Tibial nerve (tissue), 4 donors: ENCODE measurements at regions not wholly inside any gene's neighbourhood (a gene's known extent, or its start where the extent isn't known, plus 50 kb on each side); places are given as distances from the start of the nearest gene placed in this dataset.

Experiments used
- CTCF ChIP-seq, 5 experiments: fragments of 200-600 bp in 3 of 5; fragments of 450-650 bp in 2 of 5; sonication (generic) in 3 of 5; IDR thresholded peaks; one replicate each; pipeline ENCODE4 v1.5.1; 2016 to 2019; ENCODE audit warnings: antibody characterized with exemption in 5 of 5, mild to moderate bottlenecking in 3 of 5, moderate library complexity in 2 of 5
- EP300 ChIP-seq, 2 donors: sonication (generic); formaldehyde crosslinking; IDR thresholded peaks; one replicate each; pipeline ENCODE4 v1.6.1; 2017; ENCODE audit warnings: antibody characterized with exemption in 2 of 2, mild to moderate bottlenecking in 1 of 2

DNA sequence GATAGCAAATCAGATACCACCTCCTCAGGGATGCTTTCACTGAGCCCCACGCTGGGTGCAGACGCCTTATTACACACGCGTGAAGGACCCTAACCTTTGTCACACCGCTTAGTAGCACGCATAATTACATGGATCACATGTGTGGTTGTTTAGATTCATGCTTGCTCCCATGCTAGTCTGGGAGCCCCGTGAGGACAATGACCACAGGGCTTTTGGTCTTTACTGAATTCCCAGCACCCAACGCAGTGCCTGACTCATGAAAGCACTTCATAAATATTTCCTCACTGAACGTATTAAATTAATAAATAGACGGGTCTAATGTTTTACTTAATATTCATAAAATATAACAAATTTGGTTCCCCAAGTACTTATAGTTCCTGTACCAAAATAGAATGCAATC, 132.5 kb downstream of the ALDH8A1 start:
- TF ChIP-seq CTCF (IDR thresholded peaks at IDR 0.05) (no peak), EP300 (IDR thresholded peaks at IDR 0.05) (no peak)
